Stomach smooth muscle (tissue), 2 donors: ENCODE measurements at regions not wholly inside any gene's neighbourhood (a gene's known extent, or its start where the extent isn't known, plus 50 kb on each side); places are given as distances from the start of the nearest gene placed in this dataset.
"Not testable (repeated sequence)": the region's sequence is repeated elsewhere in the genome, so short reads cannot be mapped to it uniquely, and the experiment has no call there.

Experiments
- H3K27ac ChIP-seq: one replicate; pipeline ENCODE4 v1.7.0; 2013; ENCODE audit warnings: mild to moderate bottlenecking, low read length, inconsistent platforms
- H3K27me3 ChIP-seq, 2 donors: one replicate each; pipeline ENCODE4 v1.7.0; 2013; ENCODE audit warnings: low read length in 2 of 2; ENCODE audit not compliant: insufficient read depth in 2 of 2, control insufficient read depth in 1 of 2
- H3K36me3 ChIP-seq, 2 donors: one replicate each; pipeline ENCODE4 v1.7.0; 2013; ENCODE audit warnings: low read length in 2 of 2; ENCODE audit not compliant: control insufficient read depth in 2 of 2, insufficient read depth in 2 of 2
- H3K4me1 ChIP-seq: one replicate; pipeline ENCODE4 v1.7.0; 2013; ENCODE audit warnings: low read length; ENCODE audit not compliant: control insufficient read depth, insufficient read depth
- H3K4me3 ChIP-seq, 2 donors: one replicate each; pipeline ENCODE4 v1.7.0; 2013; ENCODE audit warnings: low read length in 2 of 2
- H3K9ac ChIP-seq, 2 donors: one replicate each; pipeline ENCODE4 v1.7.0; 2013; ENCODE audit warnings: low read length in 2 of 2, mild to moderate bottlenecking in 1 of 2
- H3K9me3 ChIP-seq, 2 donors: one replicate each; pipeline ENCODE4 v1.7.0; 2013; ENCODE audit warnings: low read length in 2 of 2; ENCODE audit not compliant: control insufficient read depth in 2 of 2
- donor health status: healthy.
- donor health status: Pancreatic carcinoma.

GRCh38 chr4:71206763-71207162, 132.1 kb upstream of the SLC4A4 start:
- no peaks in the 10 kb centered on the region for H3K27me3 ChIP-seq
- no peaks in the 10 kb centered on the region for H3K4me1 ChIP-seq
- H3K4me3 ChIP-seq = no peak overlapping the region

GRCh38 chr4:71209161-71209560, 129.7 kb upstream of the SLC4A4 start:
- Histone ChIP-seq H3K36me3 (no peaks in the 10 kb centered on the region), H3K9ac (no peak overlapping the region), H3K4me1 (no peaks in the 10 kb centered on the region), H3K27ac (no peak overlapping the region), H3K4me3 (no peak overlapping the region), H3K27me3 (no peaks in the 10 kb centered on the region), H3K9me3 (no peaks in the 10 kb centered on the region)

More at GRCh38 chr4:71206763-71207162, 132.1 kb upstream of the SLC4A4 start:
- Histone ChIP-seq H3K9ac (no peak overlapping the region), H3K9me3 (no peaks in the 10 kb centered on the region), H3K36me3 (no peaks in the 10 kb centered on the region), H3K27ac (no peak overlapping the region)

GRCh38 chr4:71210823-71211222, 128.0 kb upstream of the SLC4A4 start:
- H3K27ac ChIP-seq = no peak overlapping the region
- H3K9me3 ChIP-seq = no peaks in the 10 kb centered on the region
- no peaks in the 10 kb centered on the region for H3K27me3 ChIP-seq
- H3K4me1 ChIP-seq = no peaks in the 10 kb centered on the region
- no peak overlapping the region for H3K4me3 ChIP-seq
- H3K36me3 ChIP-seq = no peaks in the 10 kb centered on the region
- no peak overlapping the region for H3K9ac ChIP-seq

- H3K36me3 ChIP-seq = no peaks in the 10 kb centered on the region
- no peaks in the 10 kb centered on the region for H3K27me3 ChIP-seq
- no peak overlapping the region for H3K27ac ChIP-seq
- no peaks in the 10 kb centered on the region for H3K4me1 ChIP-seq
- no peak overlapping the region for H3K4me3 ChIP-seq
- H3K9ac ChIP-seq = no peak overlapping the region
- no peaks in the 10 kb centered on the region for H3K9me3 ChIP-seq
These were observed 127.1 kb upstream of the SLC4A4 start for GRCh38 chr4:71211748-71212147.

- Histone ChIP-seq H3K27me3 (no peaks in the 10 kb centered on the region), H3K9me3 (no peaks in the 10 kb centered on the region), H3K9ac (no peak overlapping the region), H3K4me1 (no peaks in the 10 kb centered on the region), H3K27ac (no peak overlapping the region), H3K4me3 (no peak overlapping the region), H3K36me3 (no peaks in the 10 kb centered on the region)
These were observed 126.6 kb upstream of the SLC4A4 start for GRCh38 chr4:71212216-71212615.

- Histone ChIP-seq H3K27ac (no peak overlapping the region), H3K9me3 (no peaks in the 10 kb centered on the region), H3K36me3 (no peaks in the 10 kb centered on the region), H3K4me1 (no peaks in the 10 kb centered on the region), H3K27me3 (no peaks in the 10 kb centered on the region), H3K9ac (no peak overlapping the region), H3K4me3 (no peak overlapping the region)
These were observed 124.2 kb upstream of the SLC4A4 start for GRCh38 chr4:71214578-71214977.

GRCh38 chr4:71216316-71216959, 122.4 kb upstream of the SLC4A4 start:
- Histone ChIP-seq H3K4me1 (no peaks in the 10 kb centered on the region), H3K27me3 (no peaks in the 10 kb centered on the region), H3K4me3 (no peak overlapping the region), H3K9me3 (no peaks in the 10 kb centered on the region), H3K9ac (no peak overlapping the region), H3K36me3 (no peaks in the 10 kb centered on the region), H3K27ac (no peak overlapping the region)

- no peaks in the 10 kb centered on the region for H3K4me1 ChIP-seq
- no peak overlapping the region for H3K27ac ChIP-seq
- H3K9ac ChIP-seq = no peak overlapping the region
- no peak overlapping the region for H3K4me3 ChIP-seq
- H3K36me3 ChIP-seq = no peaks in the 10 kb centered on the region
- no peaks in the 10 kb centered on the region for H3K27me3 ChIP-seq
- no peaks in the 10 kb centered on the region for H3K9me3 ChIP-seq
These were observed 121.1 kb upstream of the SLC4A4 start for GRCh38 chr4:71217688-71218087.

- H3K27me3 ChIP-seq, H3K27ac ChIP-seq, H3K4me3 ChIP-seq, H3K9me3 ChIP-seq, H3K4me1 ChIP-seq, H3K36me3 ChIP-seq, H3K9ac ChIP-seq: not testable (repeated sequence)
These were observed 118.0 kb upstream of the SLC4A4 start for GRCh38 chr4:71220848-71221247.

- H3K4me3 ChIP-seq = no peak overlapping the region
- H3K9ac ChIP-seq = no peak overlapping the region
- no peaks in the 10 kb centered on the region for H3K27me3 ChIP-seq
- H3K9me3 ChIP-seq = no peaks in the 10 kb centered on the region
- no peaks in the 10 kb centered on the region for H3K36me3 ChIP-seq
- no peaks in the 10 kb centered on the region for H3K4me1 ChIP-seq
- no peak overlapping the region for H3K27ac ChIP-seq
These were observed 117.0 kb upstream of the SLC4A4 start for GRCh38 chr4:71221510-71222466.

- Histone ChIP-seq H3K36me3 (no peaks in the 10 kb centered on the region), H3K27me3 (no peaks in the 10 kb centered on the region), H3K9ac (no peak overlapping the region), H3K4me1 (no peaks in the 10 kb centered on the region), H3K4me3 (no peak overlapping the region), H3K9me3 (no peaks in the 10 kb centered on the region), H3K27ac (no peak overlapping the region)
These were observed 116.2 kb upstream of the SLC4A4 start for GRCh38 chr4:71222661-71223060.
